SK-N-SH (cell line): ENCODE measurements at regions not wholly inside any gene's neighbourhood (a gene's known extent, or its start where the extent isn't known, plus 50 kb on each side); places are given as distances from the start of the nearest gene placed in this dataset.

Experiments
- CTCF ChIA-PET: fragments of 300-600, 350-600 bp; formaldehyde crosslinking; extraction: SDS; loops from one replicate; lab custom pipeline; 2021; lab: Yijun Ruan, JAX
- POLR2A ChIA-PET: fragments of 350-600 bp; sonication (Branson Sonifier 250); formaldehyde crosslinking; extraction: SDS; loops from one replicate; lab custom pipeline; 2020; ENCODE audit warnings: antibody characterized with exemption, inconsistent platforms; lab: Yijun Ruan, JAX
- DNase-seq: peaks from one replicate; pipeline ENCODE4 v3.0.0; 2012
- H2AFZ ChIP-seq: fragments of 200-600 bp; sonication (generic); 2 replicates; pipeline ENCODE4 v1.8.1; 2016; ENCODE audit warnings: antibody characterized with exemption, mild to moderate bottlenecking, low read depth
- H3F3A ChIP-seq: fragments of 200-600 bp; sonication (generic); replicated peaks from 2 replicates; pipeline ENCODE3; 2016; ENCODE audit warnings: antibody characterized with exemption, mild to moderate bottlenecking; ENCODE audit not compliant: insufficient read depth
- H3K27ac ChIP-seq, 2 experiments: fragments of 200-500 bp in 1 of 2; fragments of 200-600 bp in 1 of 2; sonication (Bioruptor generic) in 1 of 2; sonication (generic), shearing (Covaris generic) in 1 of 2; 2 replicates each; pipeline versions ENCODE4 v1.5.1 to v1.6.1; 2014 to 2016; ENCODE audit warnings: low read depth in 2 of 2, inconsistent platforms in 1 of 2, low read length in 1 of 2, mild to moderate bottlenecking in 1 of 2, mixed read lengths in 1 of 2
- H3K27me3 ChIP-seq: fragments of 200-600 bp; sonication (generic), shearing (Covaris generic); 2 replicates; pipeline ENCODE4 v1.6.1; 2016; ENCODE audit warnings: mixed run types; ENCODE audit not compliant: insufficient read depth
- H3K36me3 ChIP-seq, 2 experiments: fragments of 200-500 bp in 1 of 2; fragments of 200-600 bp in 1 of 2; sonication (Bioruptor generic) in 1 of 2; sonication (generic) in 1 of 2; replicated peaks in 1 of 2; 2 replicates each; pipeline versions ENCODE3 to v1.5.1; 2014 to 2016; ENCODE audit warnings: low read length in 1 of 2, mild to moderate bottlenecking in 1 of 2; ENCODE audit not compliant: insufficient read depth in 2 of 2, control insufficient read depth in 1 of 2
- H3K4me1 ChIP-seq, 2 experiments: fragments of 200-500 bp in 1 of 2; fragments of 200-600 bp in 1 of 2; sonication (Bioruptor generic) in 1 of 2; sonication (generic), shearing (Covaris generic) in 1 of 2; 2 replicates each; pipeline versions ENCODE4 v1.5.1 to v1.6.1; 2014 to 2016; ENCODE audit warnings: low read depth in 1 of 2, low read length in 1 of 2, mixed run types in 1 of 2; ENCODE audit not compliant: insufficient read depth in 2 of 2, control insufficient read depth in 1 of 2
- H3K4me2 ChIP-seq: fragments of 200-600 bp; sonication (generic), shearing (Covaris generic); 2 replicates; pipeline ENCODE4 v1.6.1; 2017; ENCODE audit warnings: mixed run types
- H3K4me3 ChIP-seq, 2 experiments: fragments of 200-500 bp in 1 of 2; fragments of 200-600 bp in 1 of 2; sonication (Bioruptor generic) in 1 of 2; sonication (generic), shearing (Covaris generic) in 1 of 2; 2 replicates each; pipeline versions ENCODE4 v1.5.1 to v1.8.1; 2014 to 2016; ENCODE audit warnings: low read depth in 2 of 2, inconsistent platforms in 1 of 2, low read length in 1 of 2, mild to moderate bottlenecking in 1 of 2, mixed read lengths in 1 of 2, moderate library complexity in 1 of 2
- H3K79me2 ChIP-seq: fragments of 200-600 bp; sonication (generic); 2 replicates; pipeline ENCODE4 v1.8.1; 2017; ENCODE audit warnings: mild to moderate bottlenecking; ENCODE audit not compliant: insufficient read depth
- H3K9ac ChIP-seq: fragments of 200-600 bp; sonication (generic); 2 replicates; pipeline ENCODE4 v1.6.1; 2017; ENCODE audit warnings: mixed run types
- H3K9me2 ChIP-seq: fragments of 200-600 bp; sonication (generic); 2 replicates; pipeline ENCODE4 v1.6.1; 2017; ENCODE audit warnings: mixed run types
- H3K9me3 ChIP-seq: fragments of 200-600 bp; sonication (generic); 2 replicates; pipeline ENCODE4 v1.6.1; 2017; ENCODE audit warnings: mixed run types, mild to moderate bottlenecking, moderate library complexity
- H4K20me1 ChIP-seq: fragments of 200-600 bp; sonication (generic); 2 replicates; pipeline ENCODE4 v1.6.1; 2017; ENCODE audit warnings: mild to moderate bottlenecking, mixed run types; ENCODE audit not compliant: insufficient read depth
- EP300 ChIP-seq, 2 experiments: IDR thresholded peaks; 2 replicates each; pipeline versions ENCODE4 v1.4.0 to v1.6.1; 2012; ENCODE audit warnings: borderline replicate concordance in 1 of 2, low read depth in 1 of 2, low read length in 1 of 2
- FOSL2 ChIP-seq: IDR thresholded peaks from 2 replicates; pipeline ENCODE4 v1.4.0; 2012; ENCODE audit warnings: low read depth, mild to moderate bottlenecking, moderate library complexity, borderline replicate concordance
- FOXM1 ChIP-seq: IDR thresholded peaks from 2 replicates; pipeline ENCODE4 v1.4.0; 2012; ENCODE audit warnings: low read depth, mild to moderate bottlenecking
- GABPA ChIP-seq: IDR thresholded peaks from 2 replicates; pipeline ENCODE4 v1.4.0; 2012; ENCODE audit warnings: low read depth, mild to moderate bottlenecking
- GATA2 ChIP-seq: sonication (generic); formaldehyde crosslinking; IDR thresholded peaks from 2 replicates; pipeline ENCODE4 v1.5.0; 2020; ENCODE audit warnings: mild to moderate bottlenecking, missing genetic modification reagents
- MEF2A ChIP-seq: IDR thresholded peaks from 2 replicates; pipeline ENCODE4 v1.4.0; 2012; ENCODE audit warnings: low read depth, borderline replicate concordance
- NRF1 ChIP-seq: IDR thresholded peaks from 2 replicates; pipeline ENCODE4 v1.6.1; 2012; ENCODE audit warnings: low read depth, mild to moderate bottlenecking, low read length
- RXRA ChIP-seq: IDR thresholded peaks from 2 replicates; pipeline ENCODE4 v1.4.0; 2012; ENCODE audit warnings: low read depth, mild to moderate bottlenecking, borderline replicate concordance
- SMC3 ChIP-seq: IDR thresholded peaks from 2 replicates; pipeline ENCODE4 v1.6.1; 2012; ENCODE audit warnings: low read depth, low read length, improper control_type of control experiment
- TCF12 ChIP-seq: IDR thresholded peaks from 2 replicates; pipeline ENCODE4 v1.4.0; 2012
- WGBS: methylation state at CpG from one replicate; pipeline ENCODE4 v1.1.6; 2017; ENCODE audit warnings: low lambda C conversion rate; 5-methylcytosine and 5-hydroxymethylcytosine counted together
- TF ChIP-seq, protein P1 (sequence below): IDR thresholded peaks from 2 replicates; pipeline ENCODE4; 2012
- TF ChIP-seq, protein P2 (sequence below): fragments of 150-350 bp; IDR thresholded peaks from 2 replicates; pipeline ENCODE4 v1.6.1; 2017; ENCODE audit warnings: antibody characterized with exemption, low read length, low read depth, borderline replicate concordance

DNA sequence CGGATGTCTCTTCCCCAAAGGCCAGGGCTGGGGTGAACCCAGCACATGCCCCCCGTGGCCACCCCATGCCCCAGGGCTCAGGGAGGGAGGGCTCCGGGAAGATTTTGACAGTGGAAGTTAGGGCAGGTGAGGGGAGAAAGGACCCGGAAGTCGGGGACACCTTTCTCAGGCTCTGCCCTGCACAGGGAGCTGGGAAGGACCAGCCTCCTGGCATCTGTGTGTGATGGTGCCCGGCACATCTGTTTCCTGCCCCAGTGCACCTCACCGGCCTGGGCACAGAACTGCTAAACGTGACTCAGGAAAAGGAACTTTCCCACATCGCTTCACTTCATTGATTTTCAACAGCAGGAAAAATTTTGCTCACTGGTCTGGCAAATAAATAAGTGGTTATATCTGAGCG is 141.1 kb upstream of the AFDN start (continued):
- TF ChIP-seq RXRA (no peak), GABPA (no peak)

DNA sequence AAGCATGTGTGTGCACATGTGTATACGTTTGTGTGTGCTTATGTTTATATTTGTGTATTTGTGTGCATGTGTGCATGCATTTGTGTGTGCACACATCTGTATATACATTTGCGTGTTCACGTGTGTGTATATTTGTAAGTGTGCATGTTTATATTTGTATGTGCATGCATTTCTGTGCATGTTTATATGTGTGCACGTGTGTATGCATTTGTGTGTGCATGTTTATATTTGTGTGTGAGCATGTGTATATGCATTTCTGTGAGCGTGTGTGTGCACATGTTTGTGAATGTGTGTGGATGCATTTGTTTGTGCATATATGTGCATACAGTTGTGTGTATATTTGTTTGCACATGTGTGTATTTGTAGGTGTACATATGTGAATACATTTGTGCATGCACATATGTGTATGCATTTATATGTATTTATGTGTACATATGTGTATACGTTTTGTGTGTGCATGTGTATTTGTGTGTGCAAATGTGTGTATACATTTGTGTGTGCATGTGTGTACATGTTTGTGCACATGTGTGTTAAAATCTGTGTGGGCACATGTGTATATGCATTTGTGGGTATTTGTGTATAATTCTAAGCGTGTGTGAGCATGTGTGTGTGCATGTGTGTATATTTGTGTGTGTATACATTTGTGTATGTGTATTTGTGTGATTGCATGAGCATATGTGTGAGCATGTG is 140.4 kb upstream of the AFDN start:
- H2AFZ ChIP-seq: no peak overlapping the region
- peaks cover 5% of the 10 kb centered on the region; the same call in 1 of the 2 replicates for H3K9me3 ChIP-seq
- no peaks in the 10 kb centered on the region for H4K20me1 ChIP-seq
- H3K4me1 ChIP-seq: peaks cover 0 to 8% of the 10 kb centered on the region in 2 experiments; a peak in 1 of 4 replicates
- TF ChIP-seq FOSL2: no peak
- H3K27me3 ChIP-seq: no peaks in the 10 kb centered on the region
- WGBS: 61% methylated on average over 7 of the region's 7 CpGs
- no peak overlapping the region for H3K4me2 ChIP-seq
- CTCF ChIA-PET: no interaction called here
- H3K79me2 ChIP-seq: no peaks in the 10 kb centered on the region
- no peak overlapping the region for H3K9ac ChIP-seq
- no peak overlapping the region for H3K4me3 ChIP-seq
- no peak for DNase-seq
- no peaks in the 10 kb centered on the region for H3F3A ChIP-seq
- no peak overlapping the region for H3K27ac ChIP-seq
- H3K9me2 ChIP-seq: no peaks in the 10 kb centered on the region
- POLR2A ChIA-PET: no interaction called here
- no peaks in the 10 kb centered on the region for H3K36me3 ChIP-seq

DNA sequence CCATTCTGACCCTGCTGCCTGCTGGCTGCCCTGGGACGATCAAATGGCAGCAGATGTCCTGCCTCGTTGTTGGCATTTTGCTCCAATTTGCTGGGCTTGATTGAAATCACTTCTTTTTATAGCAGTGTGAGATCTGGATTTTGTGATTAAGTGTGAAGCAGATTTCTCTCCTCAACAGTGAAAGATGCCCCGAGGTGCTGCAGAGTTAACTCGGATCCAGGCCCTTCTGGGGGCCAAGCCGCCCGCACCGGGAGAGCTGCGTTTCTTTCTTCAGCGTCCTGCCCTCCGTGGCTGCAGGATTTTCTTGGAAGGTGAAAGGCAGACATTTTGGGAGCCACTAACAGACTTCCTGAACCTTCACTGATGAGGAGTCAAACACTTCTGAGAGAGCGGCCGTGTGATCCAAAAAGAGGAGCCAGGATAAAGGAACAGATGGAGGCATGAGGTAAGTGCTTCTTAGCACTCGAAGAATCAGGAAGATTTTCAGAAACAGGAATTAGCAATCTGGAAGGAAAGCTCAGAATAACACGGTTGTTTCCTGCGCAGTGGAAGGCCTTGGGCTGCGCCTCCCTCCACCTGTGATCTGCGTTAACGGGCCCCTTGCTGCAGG is 139.5 kb upstream of the AFDN start:
- H4K20me1 ChIP-seq: no peaks in the 10 kb centered on the region
- TF ChIP-seq GATA2 (CRISPR knock-in tag) (peak; percentile 63), EP300 (IDR thresholded peaks at IDR 0.05; ENCODE audit: borderline replicate concordance in 1 of 2, low read depth in 1 of 2, low read length in 1 of 2) (no peak)
- TF ChIP-seq, all 33 proteins: peak for 1
- Histone ChIP-seq H3K4me3 (no peak overlapping the region), H3K27me3 (no peaks in the 10 kb centered on the region), H3K9ac (no peak overlapping the region), H3K4me1 (peaks cover 0 to 3% of the 10 kb centered on the region in 2 experiments; a peak in 1 of 4 replicates), H3K36me3 (no peaks in the 10 kb centered on the region), H3F3A (no peaks in the 10 kb centered on the region), H3K9me3 (peaks cover 5% of the 10 kb centered on the region; the same call in 1 of the 2 replicates), H3K79me2 (no peaks in the 10 kb centered on the region), H3K9me2 (no peaks in the 10 kb centered on the region), H3K4me2 (no peak overlapping the region), H2AFZ (no peak overlapping the region), H3K27ac (no peak overlapping the region)
- DNase-seq: no peak
- CTCF ChIA-PET: interaction anchor here (1.0 kb wide), 1 partner anchor 12 kb away, joined by 3 read pairs; no protein-coding TSS in a partner anchor
- 57% methylated on average over 16 of the region's 18 CpGs for whole genome bisulfite sequencing
- POLR2A ChIA-PET: no interaction called here

DNA sequence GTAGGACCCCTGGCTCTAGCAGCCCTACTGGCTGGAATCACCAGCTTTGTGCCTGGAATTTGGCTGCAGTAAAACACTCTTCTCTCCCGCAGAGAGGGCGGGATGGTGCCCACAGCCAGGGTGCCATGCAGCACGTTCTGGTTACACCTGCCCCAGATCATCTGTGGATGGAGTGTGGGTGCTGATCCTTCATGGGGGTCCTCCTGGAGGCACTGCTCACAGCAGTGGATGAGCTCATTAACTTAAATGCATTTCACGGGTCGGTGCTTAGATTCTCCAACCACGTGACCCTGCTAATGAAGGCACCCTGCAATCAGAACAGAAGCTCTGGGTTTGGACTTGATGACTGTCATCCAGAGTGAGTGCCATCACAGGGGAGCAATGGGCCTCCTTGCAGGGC is 138.6 kb upstream of the AFDN start:
- no peak for TF ChIP-seq SMC3
- TF ChIP-seq FOXM1: no peak
- no peak for TF ChIP-seq FOSL2
- TF ChIP-seq, protein P1, sequence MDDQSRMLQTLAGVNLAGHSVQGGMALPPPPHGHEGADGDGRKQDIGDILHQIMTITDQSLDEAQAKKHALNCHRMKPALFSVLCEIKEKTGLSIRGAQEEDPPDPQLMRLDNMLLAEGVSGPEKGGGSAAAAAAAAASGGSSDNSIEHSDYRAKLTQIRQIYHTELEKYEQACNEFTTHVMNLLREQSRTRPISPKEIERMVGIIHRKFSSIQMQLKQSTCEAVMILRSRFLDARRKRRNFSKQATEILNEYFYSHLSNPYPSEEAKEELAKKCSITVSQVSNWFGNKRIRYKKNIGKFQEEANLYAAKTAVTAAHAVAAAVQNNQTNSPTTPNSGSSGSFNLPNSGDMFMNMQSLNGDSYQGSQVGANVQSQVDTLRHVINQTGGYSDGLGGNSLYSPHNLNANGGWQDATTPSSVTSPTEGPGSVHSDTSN: no peak
- TF ChIP-seq MEF2A: no peak
- TF ChIP-seq, protein P2, sequence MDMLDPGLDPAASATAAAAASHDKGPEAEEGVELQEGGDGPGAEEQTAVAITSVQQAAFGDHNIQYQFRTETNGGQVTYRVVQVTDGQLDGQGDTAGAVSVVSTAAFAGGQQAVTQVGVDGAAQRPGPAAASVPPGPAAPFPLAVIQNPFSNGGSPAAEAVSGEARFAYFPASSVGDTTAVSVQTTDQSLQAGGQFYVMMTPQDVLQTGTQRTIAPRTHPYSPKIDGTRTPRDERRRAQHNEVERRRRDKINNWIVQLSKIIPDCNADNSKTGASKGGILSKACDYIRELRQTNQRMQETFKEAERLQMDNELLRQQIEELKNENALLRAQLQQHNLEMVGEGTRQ: no peak
- no peak for TF ChIP-seq TCF12
- TF ChIP-seq NRF1: no peak
- Histone ChIP-seq H3K9me3 (peaks cover 5% of the 10 kb centered on the region; the same call in 1 of the 2 replicates), H3K36me3 (no peaks in the 10 kb centered on the region), H3K27ac (no peak overlapping the region), H3K4me1 (peaks cover 0 to 3% of the 10 kb centered on the region in 2 experiments; a peak in 1 of 4 replicates), H3K4me2 (no peak overlapping the region), H4K20me1 (no peaks in the 10 kb centered on the region), H3K79me2 (no peaks in the 10 kb centered on the region), H3K27me3 (no peaks in the 10 kb centered on the region), H3K9me2 (no peaks in the 10 kb centered on the region), H3K9ac (no peak overlapping the region), H3F3A (no peaks in the 10 kb centered on the region), H2AFZ (no peak overlapping the region), H3K4me3 (no peak overlapping the region)
- ChIA-PET CTCF (interaction anchor here (0.9 to 1.0 kb wide), 2 partner anchors 9 to 11 kb away, joined by 3 read pairs; no protein-coding TSS in a partner anchor), POLR2A (no interaction called here)
- DNase-seq: no peak
- WGBS: 93% methylated on average over 3 of the region's 6 CpGs
